Skeletal muscle tissue (tissue), 3 donors: ENCODE measurements at regions not wholly inside any gene's neighbourhood (a gene's known extent, or its start where the extent isn't known, plus 50 kb on each side); places are given as distances from the start of the nearest gene placed in this dataset.

Source experiments
- H3K27ac ChIP-seq: one replicate; pipeline ENCODE4 v1.7.0; 2013; ENCODE audit warnings: mild to moderate bottlenecking, low read depth, low read length, inconsistent platforms
- H3K27me3 ChIP-seq, 3 donors: one replicate each; pipeline ENCODE4 v1.7.0; 2013; ENCODE audit warnings: low read length in 3 of 3; ENCODE audit not compliant: control insufficient read depth in 3 of 3, insufficient read depth in 3 of 3
- H3K36me3 ChIP-seq, 3 donors: one replicate each; pipeline ENCODE4 v1.7.0; 2013; ENCODE audit warnings: low read length in 3 of 3; ENCODE audit not compliant: control insufficient read depth in 3 of 3, insufficient read depth in 3 of 3
- H3K4me1 ChIP-seq, 3 donors: one replicate each; pipeline ENCODE4 v1.7.0; 2013; ENCODE audit warnings: low read length in 3 of 3, mild to moderate bottlenecking in 3 of 3; ENCODE audit not compliant: control insufficient read depth in 3 of 3, insufficient read depth in 3 of 3
- H3K4me3 ChIP-seq, 3 donors: one replicate each; pipeline ENCODE4 v1.7.0; 2013; ENCODE audit warnings: low read length in 3 of 3
- H3K9ac ChIP-seq, 3 donors: one replicate each; pipeline ENCODE4 v1.7.0; 2013; ENCODE audit warnings: low read length in 3 of 3, mild to moderate bottlenecking in 3 of 3, moderate library complexity in 2 of 3, low read depth in 1 of 3
- H3K9me3 ChIP-seq, 3 donors: one replicate each; pipeline ENCODE4 v1.7.0; 2013; ENCODE audit warnings: low read length in 3 of 3; ENCODE audit not compliant: control insufficient read depth in 3 of 3
- donor health status: Osteomylitis.

- Histone ChIP-seq H3K36me3 (no peaks in the 10 kb centered on the region), H3K9me3 (no peaks in the 10 kb centered on the region), H3K4me1 (no peaks in the 10 kb centered on the region), H3K4me3 (no peak overlapping the region), H3K27ac (no peak overlapping the region), H3K9ac (no peak overlapping the region), H3K27me3 (no peaks in the 10 kb centered on the region)
These were observed 342.9 kb upstream of the PLXNA2 start for GRCh38 chr1:208587110-208587509.

- Histone ChIP-seq H3K9ac (no peak overlapping the region), H3K36me3 (no peaks in the 10 kb centered on the region), H3K9me3 (no peaks in the 10 kb centered on the region), H3K4me3 (no peak overlapping the region), H3K27me3 (no peaks in the 10 kb centered on the region), H3K4me1 (peaks cover 0 to 9% (median 0%) of the 10 kb centered on the region in 3 donors), H3K27ac (no peak overlapping the region)
These were observed 349.3 kb upstream of the PLXNA2 start for GRCh38 chr1:208593306-208594006.

GRCh38 chr1:208595236-208595635 is 351.1 kb upstream of the PLXNA2 start:
- Histone ChIP-seq H3K36me3 (no peaks in the 10 kb centered on the region), H3K9ac (no peak overlapping the region), H3K27ac (no peak overlapping the region), H3K4me1 (peaks cover 0 to 9% (median 0%) of the 10 kb centered on the region in 3 donors), H3K27me3 (no peaks in the 10 kb centered on the region), H3K4me3 (no peak overlapping the region), H3K9me3 (no peaks in the 10 kb centered on the region)

- Histone ChIP-seq H3K9me3 (no peaks in the 10 kb centered on the region), H3K4me3 (no peak overlapping the region), H3K27ac (no peak overlapping the region), H3K36me3 (no peaks in the 10 kb centered on the region), H3K4me1 (peaks cover 0 to 9% (median 0%) of the 10 kb centered on the region in 3 donors), H3K27me3 (no peaks in the 10 kb centered on the region), H3K9ac (no peak overlapping the region)
These were observed 351.6 kb upstream of the PLXNA2 start for GRCh38 chr1:208595745-208596144.

- Histone ChIP-seq H3K27ac (no peak overlapping the region), H3K4me3 (no peak overlapping the region), H3K9me3 (no peaks in the 10 kb centered on the region), H3K27me3 (no peaks in the 10 kb centered on the region), H3K9ac (no peak overlapping the region), H3K4me1 (peaks cover 0 to 9% (median 3%) of the 10 kb centered on the region in 3 donors), H3K36me3 (no peaks in the 10 kb centered on the region)
These were observed 353.4 kb upstream of the PLXNA2 start for GRCh38 chr1:208597571-208597970.

- no peaks in the 10 kb centered on the region for H3K27me3 ChIP-seq
- no peaks in the 10 kb centered on the region for H3K9me3 ChIP-seq
- H3K36me3 ChIP-seq, result no peaks in the 10 kb centered on the region
- no peak overlapping the region for H3K4me3 ChIP-seq
- H3K27ac ChIP-seq, result no peak overlapping the region
- H3K9ac ChIP-seq, result no peak overlapping the region
- peaks cover 0 to 9% (median 4%) of the 10 kb centered on the region in 3 donors for H3K4me1 ChIP-seq
These were observed 353.8 kb upstream of the PLXNA2 start for GRCh38 chr1:208598021-208598420.

GRCh38 chr1:208599063-208599462 is 354.9 kb upstream of the PLXNA2 start:
- no peak overlapping the region for H3K9ac ChIP-seq
- no peak overlapping the region for H3K4me3 ChIP-seq
- H3K4me1 ChIP-seq, result peaks cover 0 to 4% (median under 1%) of the 10 kb centered on the region in 3 donors
- H3K27me3 ChIP-seq, result no peaks in the 10 kb centered on the region
- H3K27ac ChIP-seq, result no peak overlapping the region
- H3K9me3 ChIP-seq, result no peaks in the 10 kb centered on the region
- H3K36me3 ChIP-seq, result no peaks in the 10 kb centered on the region

GRCh38 chr1:208600456-208601190 is 356.4 kb upstream of the PLXNA2 start:
- Histone ChIP-seq H3K4me3 (no peak overlapping the region), H3K4me1 (peaks cover 0 to 4% (median 0%) of the 10 kb centered on the region in 3 donors), H3K9me3 (no peaks in the 10 kb centered on the region), H3K27me3 (no peaks in the 10 kb centered on the region), H3K9ac (no peak overlapping the region), H3K27ac (no peak overlapping the region), H3K36me3 (no peaks in the 10 kb centered on the region)

- Histone ChIP-seq H3K27ac (no peak overlapping the region), H3K36me3 (no peaks in the 10 kb centered on the region), H3K4me1 (peaks cover 0 to 4% (median 0%) of the 10 kb centered on the region in 3 donors), H3K27me3 (no peaks in the 10 kb centered on the region), H3K9ac (no peak overlapping the region), H3K4me3 (no peak overlapping the region), H3K9me3 (no peaks in the 10 kb centered on the region)
These were observed 357.4 kb upstream of the PLXNA2 start for GRCh38 chr1:208601561-208601960.

- Histone ChIP-seq H3K36me3 (no peaks in the 10 kb centered on the region), H3K9me3 (no peaks in the 10 kb centered on the region), H3K4me1 (peaks cover 0 to 4% (median 0%) of the 10 kb centered on the region in 3 donors), H3K27ac (no peak overlapping the region), H3K4me3 (no peak overlapping the region), H3K9ac (no peak overlapping the region), H3K27me3 (no peaks in the 10 kb centered on the region)
These were observed 359.5 kb upstream of the PLXNA2 start for GRCh38 chr1:208603721-208604120.
